Neutrophil (primary cell): ENCODE measurements at regions not wholly inside any gene's neighbourhood (a gene's known extent, or its start where the extent isn't known, plus 50 kb on each side); places are given as distances from the start of the nearest gene placed in this dataset.

Experiments used
- H3K27ac ChIP-seq: fragments of 200-600 bp; sonication (generic); 2 replicates; pipeline ENCODE4 v1.5.1; 2016; ENCODE audit warnings: mild to moderate bottlenecking, moderate library complexity
- H3K27me3 ChIP-seq: fragments of 200-600 bp; sonication (generic); 2 replicates; pipeline ENCODE4 v1.6.0; 2016; ENCODE audit warnings: mild to moderate bottlenecking
- H3K36me3 ChIP-seq: fragments of 200-600 bp; sonication (generic); 2 replicates; pipeline ENCODE4 v1.5.1; 2017
- H3K4me1 ChIP-seq, 2 experiments: fragments of 200-600 bp in 1 of 2; sonication (generic) in 1 of 2; 1 replicate in 1 of 2; 2 replicates in 1 of 2; pipeline versions ENCODE4 v1.5.1 to v1.6.1; 2013 to 2016; ENCODE audit warnings: low read depth in 1 of 2, low read length in 1 of 2, mild to moderate bottlenecking in 1 of 2, moderate library complexity in 1 of 2; ENCODE audit not compliant: control insufficient read depth in 1 of 2, insufficient read depth in 1 of 2
- H3K4me3 ChIP-seq, 2 experiments: fragments of 200-600 bp in 1 of 2; sonication (generic) in 1 of 2; 1 replicate in 1 of 2; 2 replicates in 1 of 2; pipeline ENCODE4 v1.5.1; 2013 to 2016; ENCODE audit warnings: low read depth in 1 of 2, low read length in 1 of 2, mild to moderate bottlenecking in 1 of 2, moderate library complexity in 1 of 2
- H3K9me3 ChIP-seq: fragments of 200-600 bp; sonication (generic); 2 replicates; pipeline ENCODE4 v1.5.1; 2016
- TF ChIP-seq, protein P1 (sequence below): fragments of 200-600 bp; sonication (generic); IDR thresholded peaks from 2 replicates; pipeline ENCODE4 v1.5.1; 2016; ENCODE audit warnings: antibody characterized with exemption

DNA sequence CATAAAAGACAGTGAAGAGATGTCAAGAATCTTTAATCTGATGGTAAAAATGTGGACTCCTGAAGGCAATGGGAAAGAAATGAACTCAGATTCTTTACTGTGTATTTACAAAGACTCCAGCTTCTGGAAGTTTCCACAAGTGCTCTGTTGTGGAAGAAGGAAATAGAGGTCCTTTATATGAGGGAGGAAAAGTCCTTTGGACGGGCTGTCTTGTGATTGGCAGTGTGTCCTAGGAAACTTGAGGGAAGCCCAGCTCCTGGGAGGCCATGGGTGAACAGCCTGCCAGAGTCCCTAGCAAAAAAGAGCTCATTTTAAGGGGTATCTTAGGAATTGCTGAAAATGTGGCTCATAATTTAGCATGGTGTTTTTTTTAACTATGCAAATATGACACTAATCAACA, 92.0 kb downstream of the RNASET2 start:
- TF ChIP-seq, protein P1, sequence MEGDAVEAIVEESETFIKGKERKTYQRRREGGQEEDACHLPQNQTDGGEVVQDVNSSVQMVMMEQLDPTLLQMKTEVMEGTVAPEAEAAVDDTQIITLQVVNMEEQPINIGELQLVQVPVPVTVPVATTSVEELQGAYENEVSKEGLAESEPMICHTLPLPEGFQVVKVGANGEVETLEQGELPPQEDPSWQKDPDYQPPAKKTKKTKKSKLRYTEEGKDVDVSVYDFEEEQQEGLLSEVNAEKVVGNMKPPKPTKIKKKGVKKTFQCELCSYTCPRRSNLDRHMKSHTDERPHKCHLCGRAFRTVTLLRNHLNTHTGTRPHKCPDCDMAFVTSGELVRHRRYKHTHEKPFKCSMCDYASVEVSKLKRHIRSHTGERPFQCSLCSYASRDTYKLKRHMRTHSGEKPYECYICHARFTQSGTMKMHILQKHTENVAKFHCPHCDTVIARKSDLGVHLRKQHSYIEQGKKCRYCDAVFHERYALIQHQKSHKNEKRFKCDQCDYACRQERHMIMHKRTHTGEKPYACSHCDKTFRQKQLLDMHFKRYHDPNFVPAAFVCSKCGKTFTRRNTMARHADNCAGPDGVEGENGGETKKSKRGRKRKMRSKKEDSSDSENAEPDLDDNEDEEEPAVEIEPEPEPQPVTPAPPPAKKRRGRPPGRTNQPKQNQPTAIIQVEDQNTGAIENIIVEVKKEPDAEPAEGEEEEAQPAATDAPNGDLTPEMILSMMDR, result no peak
- H3K9me3 ChIP-seq, result no peaks in the 10 kb centered on the region
- H3K4me3 ChIP-seq, result no peak overlapping the region
- H3K4me1 ChIP-seq, result peaks cover 0 to 10% of the 10 kb centered on the region in 2 experiments
- no peaks in the 10 kb centered on the region for H3K36me3 ChIP-seq
- peaks cover 65% of the 10 kb centered on the region for H3K27me3 ChIP-seq
- no peak overlapping the region for H3K27ac ChIP-seq

DNA sequence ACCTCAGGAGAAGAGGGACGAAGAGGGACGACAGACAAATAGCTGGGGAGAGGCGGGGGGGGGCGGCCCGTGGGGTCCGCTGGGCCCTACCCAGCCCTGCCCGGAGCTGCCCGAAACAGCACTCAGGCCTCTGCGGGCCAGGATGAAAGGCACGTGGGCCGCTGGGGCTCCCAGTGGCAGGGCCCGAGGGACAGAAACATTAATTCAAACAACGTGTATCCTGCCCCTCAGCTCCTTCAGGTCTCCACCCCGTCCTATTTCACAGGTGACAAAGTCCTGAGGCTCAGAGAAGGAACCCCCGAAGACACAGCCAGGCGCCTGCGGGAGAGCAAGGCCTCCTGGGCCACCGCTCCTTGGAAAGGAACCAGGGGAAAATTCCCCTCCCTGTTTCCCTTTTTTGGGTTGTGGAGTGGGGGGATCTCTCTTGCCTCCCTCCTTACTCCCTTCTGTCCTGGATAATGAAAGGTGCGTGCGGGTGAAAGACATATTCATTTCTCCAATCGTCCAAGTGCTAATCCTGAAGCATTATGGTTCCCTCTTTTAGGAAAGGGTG, 93.3 kb downstream of the RNASET2 start:
- TF ChIP-seq, protein P1, result no peak
- H3K27ac ChIP-seq, result no peak overlapping the region
- H3K4me3 ChIP-seq, result no peak overlapping the region
- no peaks in the 10 kb centered on the region for H3K36me3 ChIP-seq
- peaks cover 0 to 10% of the 10 kb centered on the region in 2 experiments for H3K4me1 ChIP-seq
- H3K9me3 ChIP-seq, result no peaks in the 10 kb centered on the region
- H3K27me3 ChIP-seq, result peaks cover 76% of the 10 kb centered on the region

DNA sequence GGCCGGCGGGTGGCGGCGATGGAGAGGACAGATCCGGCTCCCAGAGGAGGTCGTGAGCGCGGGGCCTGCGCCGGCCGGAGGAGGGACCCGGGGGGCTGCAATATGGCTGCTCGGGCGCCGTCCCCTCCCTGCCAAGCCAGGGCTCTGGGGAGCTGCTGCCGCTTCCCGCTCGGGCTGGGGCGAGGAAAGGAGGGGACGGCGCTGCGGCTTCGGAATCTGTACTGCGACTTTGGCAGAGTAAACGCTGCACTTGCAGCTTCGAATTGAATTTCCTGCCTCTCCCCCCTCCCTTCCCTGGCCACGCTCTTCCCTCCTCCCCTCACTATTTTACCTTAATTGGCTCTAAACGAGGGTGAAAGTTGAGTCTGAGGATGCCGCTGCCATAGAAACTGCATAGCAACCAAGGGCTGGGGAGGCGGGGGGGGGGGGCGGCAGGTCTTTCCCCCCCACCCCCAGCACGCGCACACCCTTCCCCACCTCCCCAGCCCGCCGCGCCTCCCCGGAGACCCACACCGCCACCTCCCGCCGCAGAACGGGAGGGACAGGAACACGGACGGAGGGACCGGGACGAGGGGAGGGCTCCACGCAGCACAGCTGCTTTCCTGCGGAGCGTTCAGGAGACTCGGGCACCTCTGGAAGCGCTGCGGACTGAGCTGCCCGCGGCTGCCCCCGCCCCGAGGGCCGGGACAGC, 93.9 kb downstream of the RNASET2 start:
- H3K27ac ChIP-seq, result no peak overlapping the region
- peaks cover 0 to 10% of the 10 kb centered on the region in 2 experiments for H3K4me1 ChIP-seq
- peaks cover 76% of the 10 kb centered on the region for H3K27me3 ChIP-seq
- no peaks in the 10 kb centered on the region for H3K9me3 ChIP-seq
- no peaks in the 10 kb centered on the region for H3K36me3 ChIP-seq
- H3K4me3 ChIP-seq, result no peak overlapping the region
- TF ChIP-seq, protein P1, result no peak

DNA sequence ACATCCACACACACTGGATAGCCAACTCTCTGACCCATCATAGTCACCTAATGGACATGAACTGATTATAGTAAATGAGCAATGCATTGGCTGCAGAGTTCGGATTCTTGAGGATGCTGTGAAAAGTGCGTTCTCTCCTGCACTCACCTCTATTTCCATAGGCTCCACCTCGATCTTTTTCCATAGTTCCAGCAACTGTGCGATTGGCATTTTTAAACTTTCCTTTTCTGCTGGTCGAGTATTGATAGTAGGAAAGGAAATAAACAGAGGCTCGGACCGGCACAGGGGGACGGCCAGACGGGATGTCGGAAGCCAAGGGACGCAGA, 94.4 kb downstream of the RNASET2 start:
- TF ChIP-seq, protein P1, result no peak
- no peaks in the 10 kb centered on the region for H3K9me3 ChIP-seq
- no peak overlapping the region for H3K27ac ChIP-seq
- H3K27me3 ChIP-seq, result peaks cover 76% of the 10 kb centered on the region
- H3K4me1 ChIP-seq, result peaks cover 0 to 10% of the 10 kb centered on the region in 2 experiments
- no peaks in the 10 kb centered on the region for H3K36me3 ChIP-seq
- no peak overlapping the region for H3K4me3 ChIP-seq

DNA sequence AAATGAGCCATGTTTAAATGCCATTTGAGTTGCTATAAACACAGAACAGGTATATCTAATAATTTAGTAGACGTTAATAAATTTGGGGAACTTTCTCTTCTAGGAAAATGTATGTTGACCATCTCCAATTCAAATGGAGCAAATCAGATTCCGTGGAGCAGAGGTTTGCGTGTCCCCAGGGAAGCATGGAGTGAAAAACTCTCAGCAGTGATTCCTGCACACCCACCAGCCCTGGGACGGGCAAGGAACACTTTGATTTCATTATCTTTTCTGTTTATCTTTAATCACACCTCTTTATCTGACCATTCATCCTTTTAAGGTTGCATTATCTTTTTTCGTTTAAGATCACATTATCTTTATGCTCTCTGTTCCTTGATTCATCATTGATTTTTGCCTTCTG, 95.0 kb downstream of the RNASET2 start:
- no peak overlapping the region for H3K4me3 ChIP-seq
- H3K27ac ChIP-seq, result no peak overlapping the region
- TF ChIP-seq, protein P1, result no peak
- peaks cover 0 to 10% of the 10 kb centered on the region in 2 experiments for H3K4me1 ChIP-seq
- H3K36me3 ChIP-seq, result no peaks in the 10 kb centered on the region
- H3K9me3 ChIP-seq, result no peaks in the 10 kb centered on the region
- H3K27me3 ChIP-seq, result peaks cover 76% of the 10 kb centered on the region
